Renal cortical epithelial cell (primary cell): ENCODE measurements at regions not wholly inside any gene's neighbourhood (a gene's known extent, or its start where the extent isn't known, plus 50 kb on each side); places are given as distances from the start of the nearest gene placed in this dataset.
"Not testable (repeated sequence)": the region's sequence is repeated elsewhere in the genome, so short reads cannot be mapped to it uniquely, and the experiment has no call there.

Experiments used
- DNase-seq: peaks from one replicate; pipeline ENCODE4 v3.0.0-alpha.2; 2011; ENCODE audit warnings: low read depth

DNA sequence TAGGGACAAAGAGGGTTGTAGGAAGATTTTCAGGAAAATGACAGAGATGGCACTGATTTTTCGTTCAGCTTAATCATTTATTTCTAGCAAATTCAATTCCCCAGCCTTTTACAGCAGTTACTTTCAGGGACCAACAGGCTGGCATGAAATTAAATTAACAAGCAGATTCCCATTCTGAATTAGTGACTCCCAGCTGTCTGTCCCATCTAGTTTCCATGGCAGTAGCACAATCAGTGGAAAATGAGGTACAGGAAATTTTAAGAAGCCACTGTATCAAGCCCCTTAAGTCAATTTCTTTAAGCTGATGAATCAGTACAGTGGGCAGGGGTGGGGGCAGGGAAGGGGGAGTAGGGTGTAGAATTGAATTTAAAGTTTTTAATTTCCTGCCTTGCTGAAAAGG is 121.1 kb upstream of the TEX13C start:
- no peak for DNase-seq

DNA sequence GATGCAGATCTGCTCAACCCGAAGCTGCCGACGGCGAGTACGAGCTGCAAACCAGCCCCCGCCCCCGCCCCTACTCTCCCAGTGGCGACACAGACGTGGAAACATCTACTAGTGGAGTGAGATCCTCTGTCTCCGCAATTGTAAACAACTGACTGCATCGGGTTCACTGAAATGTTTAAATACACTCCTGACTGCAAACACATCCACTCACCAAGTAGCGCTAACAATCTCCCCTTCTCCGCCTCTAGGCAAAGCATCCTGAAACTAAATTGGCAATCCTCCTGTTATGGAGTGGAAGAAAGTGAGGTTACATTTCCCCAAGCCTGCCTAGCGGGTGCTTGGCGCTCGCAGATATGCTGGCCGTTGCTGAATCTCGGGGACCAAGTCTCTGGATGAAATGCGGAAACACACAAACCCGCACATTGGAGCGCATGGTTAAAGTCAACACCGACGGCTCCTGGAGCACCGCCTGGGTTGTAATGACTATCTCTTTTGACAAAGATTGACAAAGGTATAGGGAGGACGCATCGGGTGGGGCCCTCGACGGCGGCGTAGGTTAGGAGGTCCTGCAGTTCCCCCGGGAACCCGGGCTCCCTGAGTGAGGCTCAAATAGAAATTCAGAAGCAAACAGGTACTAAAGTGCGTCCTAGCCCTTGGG is 117.0 kb upstream of the TEX13C start:
- DNase-seq: no peak

DNA sequence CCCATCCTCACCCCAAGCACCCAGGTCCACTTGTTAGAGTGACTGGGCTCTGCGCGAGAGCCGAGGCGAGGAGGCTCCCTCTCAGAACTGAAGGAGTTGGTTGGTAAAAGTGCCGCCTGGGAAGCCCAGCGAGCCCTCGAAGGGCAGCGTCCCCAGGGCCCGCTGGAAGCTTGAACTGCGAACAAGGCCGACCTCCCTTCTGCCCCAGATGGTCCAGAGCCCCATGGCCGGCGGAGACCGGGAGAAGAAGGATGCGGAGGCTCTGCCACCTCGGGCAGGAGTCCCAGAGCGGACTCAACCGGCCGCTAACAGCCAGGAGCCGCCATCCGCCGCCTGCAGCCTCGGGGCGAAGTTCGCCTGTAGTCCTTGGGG is 116.3 kb upstream of the TEX13C start:
- DNase-seq: no peak

DNA sequence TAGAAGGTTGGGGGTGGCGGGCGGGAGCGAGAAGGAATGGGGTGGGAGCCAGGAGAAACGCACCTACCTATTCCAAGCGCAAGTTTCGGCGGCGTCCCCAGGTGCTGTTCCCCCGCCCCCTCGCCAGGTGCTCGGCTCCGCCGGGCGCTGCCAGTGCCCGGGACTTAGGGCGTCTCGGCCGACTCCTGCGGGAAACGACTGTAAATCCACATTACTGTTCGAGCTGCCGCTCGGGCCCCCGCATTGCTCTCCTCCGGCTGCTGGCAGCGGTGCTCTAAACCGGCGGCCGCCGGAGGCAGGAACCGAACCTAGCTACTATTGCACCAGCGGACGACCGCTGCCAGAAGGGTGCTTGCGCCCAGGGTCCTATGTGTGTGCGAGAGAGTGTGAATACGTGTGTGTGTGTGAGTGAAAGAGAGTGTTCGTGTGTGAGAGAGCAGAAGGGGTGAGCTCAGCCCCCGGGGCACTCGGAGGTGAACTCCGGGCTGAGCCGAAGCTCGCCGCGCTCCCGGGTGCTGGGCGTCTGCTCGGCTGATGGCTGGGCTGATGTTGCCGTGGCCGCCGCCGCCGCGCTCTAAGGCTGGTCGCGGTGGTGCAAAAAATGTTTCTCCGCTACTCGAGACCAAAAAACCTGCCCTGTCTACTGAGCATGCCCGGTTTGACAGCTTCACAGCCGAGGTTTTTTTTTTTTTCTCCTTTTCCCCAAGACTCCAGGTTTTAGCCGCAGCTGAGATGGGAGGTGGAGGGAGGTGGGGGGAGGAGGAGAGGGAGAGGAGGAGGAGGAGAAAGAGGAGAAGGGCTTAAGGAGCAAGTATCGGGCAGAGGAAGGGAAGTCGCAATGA is 115.7 kb upstream of the TEX13C start:
- DNase-seq: peak; percentile 77

DNA sequence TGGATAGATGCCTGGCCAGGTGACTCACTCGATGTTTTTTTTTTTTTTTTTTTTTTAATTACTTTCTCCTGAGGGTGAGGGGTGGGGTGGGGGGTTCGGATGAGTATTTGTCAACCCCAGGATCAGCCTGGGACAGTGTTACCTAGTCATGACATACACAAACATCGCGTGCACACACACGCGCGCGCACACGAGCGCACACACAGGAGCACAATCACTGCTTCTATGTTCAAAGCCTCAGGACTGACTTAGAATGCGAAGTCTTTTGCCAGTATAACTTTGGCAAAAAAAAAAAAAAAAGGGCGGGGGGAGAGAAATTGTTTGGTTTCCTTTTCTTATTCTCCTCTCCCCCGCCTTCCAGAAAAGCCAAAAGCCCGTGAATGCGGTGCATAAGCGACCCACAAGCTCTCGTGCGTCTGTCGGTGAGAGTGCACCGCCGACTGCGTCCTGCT is 115.0 kb upstream of the TEX13C start:
- peak; percentile 19 for DNase-seq

DNA sequence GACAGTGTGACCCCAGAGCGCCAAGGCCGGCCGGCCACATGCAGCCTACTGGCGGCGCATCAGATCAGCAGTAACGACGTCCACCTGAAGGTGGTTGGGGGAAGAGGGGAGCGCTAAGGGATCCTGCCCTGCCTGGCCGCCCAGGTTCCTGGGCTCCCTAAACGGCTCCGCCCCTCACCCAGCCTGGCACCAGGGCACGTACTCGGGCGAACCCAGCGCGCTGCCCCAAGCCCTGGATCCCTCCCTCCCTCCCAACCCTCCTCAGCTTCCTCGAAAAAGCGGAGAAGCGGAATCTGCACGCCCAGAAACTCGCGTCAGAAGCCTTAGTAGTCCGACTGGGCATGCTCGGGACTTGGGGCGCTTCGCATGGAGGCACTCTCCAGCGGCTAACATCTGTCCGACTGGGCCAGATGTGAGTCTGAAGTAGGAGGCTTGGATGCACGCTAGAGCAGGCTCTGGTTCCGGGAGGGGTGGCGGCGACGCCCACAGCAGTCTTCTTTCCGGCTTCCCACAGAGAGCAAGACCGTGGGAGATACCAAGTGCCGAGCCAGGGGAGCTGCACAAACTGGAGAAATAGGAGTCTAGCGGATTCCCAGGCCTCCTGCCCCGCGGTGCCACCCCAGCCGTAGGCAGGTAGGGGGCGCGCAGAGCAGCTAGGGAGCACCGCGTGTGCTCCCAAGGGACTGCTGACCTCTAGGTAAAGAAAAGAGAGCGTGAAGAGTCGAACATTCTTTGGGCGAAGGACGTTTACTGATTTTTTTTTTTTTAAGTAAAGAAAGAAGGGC is 114.3 kb upstream of the TEX13C start:
- DNase-seq: peak; percentile 75

DNA sequence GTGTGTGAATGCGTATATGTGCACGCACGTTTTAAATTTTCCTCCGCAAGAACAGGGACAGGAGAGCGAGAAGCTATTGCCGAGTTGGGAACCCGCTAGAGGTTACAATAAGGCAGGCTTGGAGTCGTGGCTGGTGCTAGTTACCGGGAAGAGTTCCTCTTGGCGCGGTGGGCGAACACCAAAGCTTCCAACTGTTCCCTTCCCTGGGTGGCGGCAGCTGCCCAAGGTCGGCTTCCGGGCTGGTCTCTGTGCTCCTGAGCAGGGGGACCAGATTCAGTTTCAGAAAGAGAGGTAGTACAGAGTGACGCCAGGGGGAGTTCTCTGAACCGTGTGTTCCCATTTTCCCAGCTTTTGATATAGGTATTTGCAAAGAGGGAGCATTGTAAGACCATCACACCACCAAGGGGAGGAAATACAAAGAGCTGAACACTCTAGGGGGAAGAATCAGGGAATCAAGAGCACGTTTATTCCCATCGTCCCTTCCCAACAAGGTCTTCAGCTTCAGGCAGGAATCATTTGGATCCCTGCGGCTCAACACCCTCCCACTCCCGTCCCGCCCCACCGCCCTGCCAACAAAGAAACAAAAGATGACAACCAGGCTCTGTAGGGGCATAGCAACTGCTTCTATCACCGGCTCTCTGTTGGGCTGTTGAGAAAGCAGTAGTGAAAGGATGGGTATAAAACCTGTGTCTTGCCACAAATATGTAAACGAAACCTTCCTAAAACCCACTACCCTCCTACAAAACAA is 113.6 kb upstream of the TEX13C start:
- DNase-seq: peak; percentile 51

DNA sequence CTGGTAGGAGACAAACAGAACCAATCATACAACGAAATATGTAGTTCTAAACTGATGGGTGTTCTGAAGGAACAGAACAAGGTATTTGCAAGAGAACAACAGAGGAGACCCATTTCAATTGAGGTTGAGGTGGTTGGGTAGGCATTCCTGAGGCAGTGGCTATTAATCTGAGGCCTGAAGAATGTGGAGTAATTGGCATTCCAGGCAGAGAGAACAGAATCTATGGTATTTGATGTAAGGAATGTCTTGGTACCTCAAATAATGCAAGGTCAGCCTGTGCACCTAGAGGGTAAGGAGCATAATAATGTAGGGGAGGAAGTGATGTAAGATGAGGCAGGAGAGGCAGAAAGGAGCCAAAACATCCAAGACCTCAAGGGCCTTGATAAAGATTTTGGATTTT is 109.5 kb upstream of the TEX13C start:
- peak; percentile 60 for DNase-seq

DNA sequence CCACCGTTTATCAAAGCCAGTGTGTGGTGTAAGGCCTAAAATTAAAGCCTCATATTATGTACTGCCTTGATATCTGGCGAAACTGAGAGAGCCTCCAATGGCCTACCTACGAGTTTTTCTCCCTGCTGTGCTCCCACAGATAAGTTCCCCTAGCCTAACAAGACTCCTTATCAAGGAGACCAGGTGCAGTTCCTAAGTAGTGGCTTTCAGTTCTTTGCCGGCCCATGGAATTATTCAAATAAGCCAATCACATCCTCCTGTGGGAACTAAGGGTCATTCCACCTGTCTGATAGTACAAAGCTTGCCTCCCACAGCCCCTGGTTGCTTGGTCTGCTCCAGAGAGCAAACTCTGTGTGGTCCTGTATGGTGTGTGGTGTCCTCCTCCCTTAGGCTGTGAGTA is 99.8 kb upstream of the TEX13C start:
- DNase-seq: no peak

DNA sequence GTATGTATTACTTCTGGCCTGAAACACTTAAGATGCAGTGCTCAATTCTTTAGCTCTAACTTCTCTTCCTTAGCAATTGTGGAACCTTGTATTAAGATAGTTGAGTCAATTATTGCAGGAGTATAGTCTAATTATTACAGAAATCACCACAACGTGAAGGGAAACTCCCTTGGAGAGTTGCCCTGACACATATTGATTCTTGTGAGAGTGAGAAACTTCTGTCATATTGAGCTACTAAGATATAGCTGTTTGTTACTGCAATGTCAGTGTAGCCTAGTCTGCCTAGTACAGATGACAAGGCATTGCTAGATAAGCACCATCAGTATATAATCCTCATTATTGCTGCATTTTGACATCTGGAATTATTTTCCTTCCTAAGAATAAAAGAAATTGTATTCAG is 82.7 kb upstream of the TEX13C start:
- no peak for DNase-seq

DNA sequence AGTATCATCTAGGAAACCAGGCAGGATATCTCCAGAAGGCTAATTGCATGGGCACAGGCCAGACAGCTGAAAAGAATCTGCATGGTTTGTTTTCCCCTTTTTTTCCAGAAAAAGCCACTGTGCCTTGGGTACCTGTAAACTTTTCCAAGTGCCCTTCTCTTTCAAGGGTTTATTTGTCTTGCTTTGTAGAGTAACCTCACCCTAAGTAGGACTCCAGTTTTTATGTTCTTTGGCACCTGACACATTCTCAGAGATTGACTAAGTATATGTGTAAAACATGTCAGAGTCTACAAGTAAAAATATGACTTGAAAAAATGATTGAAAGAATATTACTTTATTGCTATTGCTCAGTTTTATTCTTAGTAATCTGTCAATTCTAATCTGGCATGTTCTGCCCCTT is 70.7 kb upstream of the TEX13C start:
- no peak for DNase-seq

DNA sequence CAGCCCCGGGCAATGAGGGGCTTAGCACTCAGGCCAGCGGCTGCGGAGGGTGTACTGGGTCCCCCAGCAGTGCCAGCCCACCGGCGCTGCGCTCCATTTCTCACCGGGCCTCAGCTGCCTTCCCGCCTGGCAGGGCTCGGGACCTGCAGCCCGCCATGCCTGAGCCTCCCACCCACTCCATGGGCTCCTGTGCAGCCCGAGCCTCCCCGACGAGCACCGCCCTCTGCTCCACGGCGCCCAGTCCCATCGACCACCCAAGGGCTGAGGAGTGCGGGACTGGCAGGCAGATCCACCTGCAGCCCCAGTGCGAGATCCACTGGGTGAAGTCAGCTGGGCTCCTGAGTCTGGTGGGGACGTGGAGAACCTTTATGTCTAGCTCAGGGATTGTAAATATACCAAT is 63.9 kb upstream of the TEX13C start:
- DNase-seq: not testable (repeated sequence)

DNA sequence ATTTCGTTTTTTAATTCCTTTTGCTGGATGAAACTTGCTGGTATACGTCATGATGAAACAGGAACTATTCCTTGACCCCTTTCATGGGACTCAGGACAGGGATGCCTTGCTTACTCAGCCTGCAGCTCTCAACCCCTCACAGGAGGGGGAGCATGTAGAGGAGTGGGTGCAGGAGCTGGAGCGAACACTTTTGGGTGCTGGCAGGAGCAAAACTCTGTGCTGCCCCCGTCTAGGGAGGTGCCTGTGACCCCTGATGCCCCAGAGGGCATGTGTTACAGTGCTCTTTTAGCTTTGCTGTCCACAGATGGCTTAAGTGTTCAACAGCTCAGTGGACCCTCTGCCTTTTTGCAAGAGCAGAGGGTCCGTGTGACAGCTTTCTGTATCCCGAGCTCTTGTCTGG is 56.8 kb upstream of the TEX13C start:
- DNase-seq: no peak

DNA sequence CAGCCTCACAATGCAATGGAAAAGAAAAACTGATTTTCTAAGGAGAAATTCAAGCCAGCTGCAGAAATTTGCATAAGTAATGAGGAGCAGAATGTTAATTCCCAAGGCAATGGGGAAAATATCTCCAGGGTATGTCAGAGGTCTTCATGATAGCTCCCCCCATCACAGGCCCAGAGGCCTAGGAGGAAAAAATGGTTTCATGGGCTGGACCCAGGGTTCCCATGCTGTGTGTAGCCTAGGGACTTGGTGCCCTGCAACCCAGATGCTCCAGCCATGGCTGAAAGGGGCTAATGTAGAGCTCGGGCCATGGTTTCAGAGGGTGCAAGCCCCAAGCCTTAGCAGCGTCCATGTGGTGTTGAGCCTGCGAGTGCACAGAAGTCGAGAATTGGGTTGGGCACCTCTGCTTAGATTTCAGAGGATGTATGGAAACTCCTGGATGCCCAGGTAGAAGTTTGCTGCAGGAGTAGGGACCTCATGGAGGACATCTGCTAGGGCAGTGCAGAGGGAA is 53.5 kb upstream of the TEX13C start:
- DNase-seq: no peak
